ENCODE measurements at regions not wholly inside any gene's neighbourhood (a gene's known extent, or its start where the extent isn't known, plus 50 kb on each side); places are given as distances from the start of the nearest gene placed in this dataset.

- Histone ChIP-seq H3K27ac (ENCODE audit: low read depth in 1 of 2, low read length in 2 of 2) (no peak overlapping the region), H3K9me3 (ENCODE audit: control insufficient read depth, low read length) (no peaks in the 10 kb centered on the region), H3K4me1 (ENCODE audit: control insufficient read depth in 1 of 2, insufficient read depth in 2 of 2, low read length in 2 of 2) (no peaks in the 10 kb centered on the region), H3K36me3 (ENCODE audit: control insufficient read depth in 1 of 2, insufficient read depth in 2 of 2, low read length in 1 of 2) (no peaks in the 10 kb centered on the region), H3K27me3 (ENCODE audit: control insufficient read depth in 1 of 2, insufficient read depth in 2 of 2, low read length in 1 of 2) (no peaks in the 10 kb centered on the region), H3K4me3 (ENCODE audit: low read length in 2 of 2) (no peak overlapping the region)
- 73 to 88% methylated on average over 1 of the region's 1 CpG for WGBS, 2 donors
- DNase-seq (no peak), ATAC-seq (ENCODE audit: low FRiP score) (no peak)
- intact Hi-C loops (cut with DNase I): no loop called here
These were observed 169.2 kb downstream of the PAWR start for GRCh38 chr12:79521576-79521975.

DNA sequence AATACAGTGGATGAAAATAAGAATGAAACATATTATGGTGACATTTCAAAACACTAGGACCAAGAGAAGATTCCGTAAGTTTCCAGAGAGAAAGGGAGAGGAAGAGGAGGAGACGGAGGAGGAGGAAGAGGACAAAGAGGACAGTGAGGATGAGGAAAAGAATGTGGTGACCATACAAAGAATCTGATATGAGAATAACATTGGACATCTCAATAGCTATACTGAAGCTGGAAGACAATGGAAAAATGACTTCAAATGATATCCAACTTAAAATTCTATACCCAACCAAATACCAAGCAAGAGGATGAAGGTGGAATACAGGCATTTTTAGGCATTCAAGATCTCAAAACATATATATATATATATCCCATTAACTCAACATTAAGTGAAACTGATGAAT is 173.4 kb downstream of the PAWR start:
- Histone ChIP-seq H3K9me3 (ENCODE audit: control insufficient read depth, low read length) (peaks cover 1% of the 10 kb centered on the region), H3K4me1 (ENCODE audit: control insufficient read depth in 1 of 2, insufficient read depth in 2 of 2, low read length in 2 of 2) (no peaks in the 10 kb centered on the region), H3K27ac (ENCODE audit: low read depth in 1 of 2, low read length in 2 of 2) (no peak overlapping the region), H3K27me3 (ENCODE audit: control insufficient read depth in 1 of 2, insufficient read depth in 2 of 2, low read length in 1 of 2) (no peaks in the 10 kb centered on the region), H3K4me3 (ENCODE audit: low read length in 2 of 2) (no peak overlapping the region), H3K36me3 (ENCODE audit: control insufficient read depth in 1 of 2, insufficient read depth in 2 of 2, low read length in 1 of 2) (no peaks in the 10 kb centered on the region)
- DNase-seq (no peak), ATAC-seq (ENCODE audit: low FRiP score) (no peak)
- 92 to 99% methylated on average over 2 of the region's 2 CpGs for WGBS, 2 donors
- intact Hi-C loops (cut with DNase I): no loop called here

DNA sequence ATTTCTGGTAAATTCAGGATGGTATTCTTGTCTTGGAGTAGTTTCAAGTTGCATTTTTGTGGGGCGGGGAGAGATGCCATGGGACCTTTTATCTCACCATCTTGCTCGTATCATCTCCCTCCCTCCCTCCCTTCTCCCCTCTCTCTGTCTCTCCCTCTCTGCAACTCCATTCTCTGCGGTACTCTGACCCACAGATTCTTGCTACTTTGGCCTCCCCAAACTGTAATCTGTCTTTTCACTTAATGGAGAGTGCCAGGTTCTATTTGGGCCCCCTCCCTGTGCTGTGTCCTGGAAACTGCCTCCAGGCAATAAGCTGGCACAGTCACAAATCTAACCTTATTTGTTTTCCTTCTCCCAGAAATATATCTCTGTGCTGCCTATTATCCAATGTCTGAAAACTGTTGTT is 175.2 kb downstream of the PAWR start:
- WGBS, 2 donors: 70 to 80% methylated on average over 3 of the region's 3 CpGs
- peaks cover 0 to 2% of the 10 kb centered on the region in 2 donors for H3K36me3 ChIP-seq (ENCODE audit: control insufficient read depth in 1 of 2, insufficient read depth in 2 of 2, low read length in 1 of 2)
- ATAC-seq (ENCODE audit: low FRiP score) (no peak), DNase-seq (no peak)
- no peak overlapping the region for H3K27ac ChIP-seq (ENCODE audit: low read depth in 1 of 2, low read length in 2 of 2)
- H3K4me3 ChIP-seq (ENCODE audit: low read length in 2 of 2): no peak overlapping the region
- H3K27me3 ChIP-seq (ENCODE audit: control insufficient read depth in 1 of 2, insufficient read depth in 2 of 2, low read length in 1 of 2): no peaks in the 10 kb centered on the region
- H3K9me3 ChIP-seq (ENCODE audit: control insufficient read depth, low read length): peaks cover 1% of the 10 kb centered on the region
- no peaks in the 10 kb centered on the region for H3K4me1 ChIP-seq (ENCODE audit: control insufficient read depth in 1 of 2, insufficient read depth in 2 of 2, low read length in 2 of 2)
- intact Hi-C loops (cut with DNase I): no loop called here

- Histone ChIP-seq H3K27me3 (ENCODE audit: control insufficient read depth in 1 of 2, insufficient read depth in 2 of 2, low read length in 1 of 2) (no peaks in the 10 kb centered on the region), H3K36me3 (ENCODE audit: control insufficient read depth in 1 of 2, insufficient read depth in 2 of 2, low read length in 1 of 2) (peaks cover 0 to 2% of the 10 kb centered on the region in 2 donors), H3K27ac (ENCODE audit: low read depth in 1 of 2, low read length in 2 of 2) (no peak overlapping the region), H3K4me1 (ENCODE audit: control insufficient read depth in 1 of 2, insufficient read depth in 2 of 2, low read length in 2 of 2) (no peaks in the 10 kb centered on the region), H3K4me3 (ENCODE audit: low read length in 2 of 2) (no peak overlapping the region), H3K9me3 (ENCODE audit: control insufficient read depth, low read length) (peaks cover 1% of the 10 kb centered on the region)
- intact Hi-C loops (cut with DNase I): no loop called here
- DNase-seq: no peak
- no peak for ATAC-seq (ENCODE audit: low FRiP score)
- 57 to 67% methylated on average over 1 of the region's 1 CpG for WGBS, 2 donors
These were observed 175.8 kb downstream of the PAWR start for GRCh38 chr12:79514730-79515529.

DNA sequence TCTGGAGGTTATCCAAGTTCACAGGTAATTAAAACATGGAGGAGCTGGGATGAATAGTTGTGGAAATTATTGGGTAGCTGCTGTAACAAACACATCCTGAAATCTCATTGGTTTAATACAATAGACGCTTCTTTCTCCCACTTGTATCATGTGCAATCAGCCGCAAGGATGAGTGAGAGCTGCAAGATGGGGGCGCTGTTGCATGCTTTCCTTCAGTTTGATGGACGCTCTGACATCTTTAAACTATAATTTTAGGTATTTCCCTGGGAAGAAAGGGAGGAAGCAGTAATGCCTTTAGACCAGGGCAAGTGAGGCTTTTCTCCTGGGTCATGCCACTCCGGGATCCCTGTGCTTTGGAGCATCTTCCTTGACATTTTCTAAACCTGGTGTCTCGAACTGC is 178.7 kb downstream of the PAWR start:
- Histone ChIP-seq H3K36me3 (ENCODE audit: control insufficient read depth in 1 of 2, insufficient read depth in 2 of 2, low read length in 1 of 2) (peaks cover 0 to 2% of the 10 kb centered on the region in 2 donors), H3K4me1 (ENCODE audit: control insufficient read depth in 1 of 2, insufficient read depth in 2 of 2, low read length in 2 of 2) (no peaks in the 10 kb centered on the region), H3K9me3 (ENCODE audit: control insufficient read depth, low read length) (peaks cover 1% of the 10 kb centered on the region), H3K4me3 (ENCODE audit: low read length in 2 of 2) (no peak overlapping the region), H3K27ac (ENCODE audit: low read depth in 1 of 2, low read length in 2 of 2) (no peak overlapping the region), H3K27me3 (ENCODE audit: control insufficient read depth in 1 of 2, insufficient read depth in 2 of 2, low read length in 1 of 2) (no peaks in the 10 kb centered on the region)
- no peak for DNase-seq
- intact Hi-C loops (cut with DNase I): no loop called here
- WGBS, 2 donors: 88 to 90% methylated on average over 6 of the region's 6 CpGs
- ATAC-seq (ENCODE audit: low FRiP score): no peak

DNA sequence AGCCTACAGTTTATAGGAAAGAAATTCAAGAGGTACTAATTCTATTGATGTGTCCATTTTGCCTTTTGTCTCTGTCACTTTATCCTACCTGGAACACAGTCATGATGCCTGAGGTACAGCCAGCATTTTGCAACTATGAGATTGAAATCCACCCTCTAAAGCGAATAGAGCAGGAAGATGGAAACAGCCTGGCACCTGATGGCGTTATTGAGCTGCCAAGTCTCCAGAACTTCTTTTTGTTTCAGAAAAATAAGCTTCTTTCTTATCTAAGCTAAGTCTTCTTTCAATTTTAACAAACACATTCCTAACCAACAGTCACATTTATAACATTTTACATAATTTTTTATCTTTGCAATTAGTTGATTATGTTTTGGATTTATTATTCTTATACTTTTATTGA is 182.1 kb downstream of the PAWR start:
- ATAC-seq (ENCODE audit: low FRiP score): no peak
- peaks cover 0 to 2% of the 10 kb centered on the region in 2 donors for H3K36me3 ChIP-seq (ENCODE audit: control insufficient read depth in 1 of 2, insufficient read depth in 2 of 2, low read length in 1 of 2)

More for the DNA sequence above, 182.1 kb downstream of the PAWR start:
- 65 to 81% methylated on average over 2 of the region's 2 CpGs for WGBS, 2 donors
- intact Hi-C loops (cut with DNase I): no loop called here
- no peaks in the 10 kb centered on the region for H3K27me3 ChIP-seq (ENCODE audit: control insufficient read depth in 1 of 2, insufficient read depth in 2 of 2, low read length in 1 of 2)
- H3K4me1 ChIP-seq (ENCODE audit: control insufficient read depth in 1 of 2, insufficient read depth in 2 of 2, low read length in 2 of 2): no peaks in the 10 kb centered on the region
- no peak overlapping the region for H3K27ac ChIP-seq (ENCODE audit: low read depth in 1 of 2, low read length in 2 of 2)
- no peak overlapping the region for H3K4me3 ChIP-seq (ENCODE audit: low read length in 2 of 2)
- no peak for DNase-seq
- H3K9me3 ChIP-seq (ENCODE audit: control insufficient read depth, low read length): no peaks in the 10 kb centered on the region
